B cell (primary cell): ENCODE measurements at regions not wholly inside any gene's neighbourhood (a gene's known extent, or its start where the extent isn't known, plus 50 kb on each side); places are given as distances from the start of the nearest gene placed in this dataset.

ENCODE experiments used
- ATAC-seq: fragments of 200-7000 bp; cut with Tn5 transposase; one replicate; pipeline ENCODE4 v1.10.0; 2021; ENCODE audit warnings: low read depth, mild to moderate bottlenecking, moderate number of reproducible peaks, moderate library complexity
- CTCF ChIA-PET: fragments of 350-600 bp; sonication (Branson Sonifier 250); formaldehyde crosslinking; loops from one replicate; lab custom pipeline; 2021; ENCODE audit warnings: antibody characterized with exemption, inconsistent platforms; lab: Charles Lee
- POLR2A ChIA-PET: fragments of 350-600 bp; sonication (Branson Sonifier 250); formaldehyde crosslinking; loops from one replicate; lab custom pipeline; 2021; ENCODE audit warnings: antibody characterized with exemption; lab: Charles Lee
- DNase-seq: peaks from one replicate; pipeline ENCODE4 v3.0.0; 2013
- H2AFZ ChIP-seq: 2 replicates; pipeline ENCODE4 v1.6.1; 2012; ENCODE audit warnings: mild to moderate bottlenecking, low read depth, low read length; ENCODE audit not compliant: insufficient read depth, poor library complexity, severe bottlenecking
- H3K27ac ChIP-seq, 2 donors: 1 replicate in 1 of 2; 2 replicates in 1 of 2; pipeline ENCODE4 v1.5.1; 2012 to 2013; ENCODE audit warnings: low read length in 2 of 2, mild to moderate bottlenecking in 2 of 2, moderate library complexity in 1 of 2
- H3K27me3 ChIP-seq, 4 experiments: fragments of 200-600 bp in 1 of 4; sonication (generic) in 1 of 4; replicated peaks in 1 of 4; 1 replicate in 2 of 4; 2 replicates in 2 of 4; pipeline versions ENCODE4 v1.6.1 to v1.7.0; 2013 to 2016; ENCODE audit warnings: low read length in 3 of 4, mild to moderate bottlenecking in 2 of 4, mixed read lengths in 1 of 4, moderate library complexity in 1 of 4; ENCODE audit not compliant: insufficient read depth in 4 of 4, control insufficient read depth in 3 of 4; ENCODE audit errors: control extremely low read depth in 1 of 4
- H3K36me3 ChIP-seq, 2 experiments: replicated peaks in 1 of 2; 1 replicate in 1 of 2; 2 replicates in 1 of 2; pipeline versions ENCODE4 v1.6.1 to v1.7.1; 2013; ENCODE audit warnings: low read length in 1 of 2; ENCODE audit not compliant: insufficient read depth in 2 of 2, control insufficient read depth in 1 of 2; ENCODE audit errors: control extremely low read depth in 1 of 2, extremely low read depth in 1 of 2
- H3K4me1 ChIP-seq, 2 donors: fragments of 200-600 bp in 1 of 2; sonication (generic) in 1 of 2; 1 replicate in 1 of 2; 2 replicates in 1 of 2; pipeline versions ENCODE4 v1.5.1 to v1.6.1; 2013 to 2017; ENCODE audit warnings: low read length in 2 of 2; ENCODE audit not compliant: control insufficient read depth in 2 of 2, insufficient read depth in 2 of 2
- H3K4me2 ChIP-seq: replicated peaks from 2 replicates; pipeline ENCODE3; 2012; ENCODE audit warnings: mild to moderate bottlenecking, low read depth, low read length; ENCODE audit not compliant: poor library complexity, severe bottlenecking
- H3K4me3 ChIP-seq, 5 experiments: fragments of 200-600 bp in 1 of 5; sonication (generic) in 1 of 5; 1 replicate in 3 of 5; 2 replicates in 2 of 5; pipeline versions ENCODE4 v1.5.1 to v1.7.0; 2011 to 2016; ENCODE audit warnings: low read length in 4 of 5, mild to moderate bottlenecking in 4 of 5, low read depth in 2 of 5, control low read depth in 1 of 5, moderate library complexity in 1 of 5; ENCODE audit not compliant: insufficient read depth in 1 of 5; ENCODE audit errors: control extremely low read depth in 1 of 5, extremely low read depth in 1 of 5
- H3K79me2 ChIP-seq: fragments of 200-600 bp; sonication (generic); one replicate; pipeline ENCODE4 v1.6.0; 2016; ENCODE audit warnings: low read length; ENCODE audit not compliant: control insufficient read depth, insufficient read depth
- H3K9ac ChIP-seq: fragments of 200-600 bp; sonication (generic); 2 replicates; pipeline ENCODE4 v1.6.1; 2017; ENCODE audit warnings: mild to moderate bottlenecking, low read length, moderate library complexity
- H3K9me3 ChIP-seq, 3 donors: one replicate each; pipeline versions ENCODE4 v1.6.1 to v1.7.1; 2013; ENCODE audit warnings: low read length in 2 of 3; ENCODE audit not compliant: control insufficient read depth in 2 of 3, insufficient read depth in 1 of 3; ENCODE audit errors: control extremely low read depth in 1 of 3
- H4K20me1 ChIP-seq: 2 replicates; pipeline ENCODE4 v1.6.0; 2012; ENCODE audit warnings: mild to moderate bottlenecking, low read length; ENCODE audit not compliant: insufficient read depth, control insufficient read depth, poor library complexity, severe bottlenecking
- H3K27ac Mint-ChIP-seq: one replicate; pipeline ENCODE4 v1.8.0; 2021; ENCODE audit warnings: mixed read lengths
- H3K27me3 Mint-ChIP-seq: one replicate; pipeline ENCODE4 v1.8.0; 2021; ENCODE audit warnings: mixed read lengths
- H3K4me1 Mint-ChIP-seq: one replicate; pipeline ENCODE4 v1.8.0; 2021; ENCODE audit warnings: mixed read lengths
- H3K4me3 Mint-ChIP-seq: one replicate; pipeline ENCODE4 v1.8.0; 2021; ENCODE audit warnings: mixed read lengths
- H3K9me3 Mint-ChIP-seq: one replicate; pipeline ENCODE4 v1.8.0; 2022; ENCODE audit warnings: mixed read lengths; ENCODE audit not compliant: insufficient read depth
- EZH2 ChIP-seq: IDR thresholded peaks from 2 replicates; pipeline ENCODE4 v1.6.1; 2012; ENCODE audit warnings: borderline replicate concordance, low read depth, mild to moderate bottlenecking, moderate library complexity, low read length; ENCODE audit not compliant: insufficient read depth, poor library complexity, severe bottlenecking
- WGBS: methylation state at CpG from one replicate; pipeline ENCODE4 v1.1.5; 2013; ENCODE audit warnings: missing lambda C conversion rate; ENCODE audit not compliant: insufficient coverage; 5-methylcytosine and 5-hydroxymethylcytosine counted together
- intact Hi-C: fragments of 100-400 bp; cut with micrococcal nuclease; formaldehyde crosslinking; loops from one replicate; pipeline ENCODE4 v1.10.0; 2022
- TF ChIP-seq, protein P1 (sequence below): fragments of 200-600 bp; IDR thresholded peaks from one replicate; pipeline ENCODE4 v1.8.0; 2022; ENCODE audit warnings: antibody characterized with exemption, mild to moderate bottlenecking

GRCh38 chr11:109765709-109766311 is 327.4 kb upstream of the ZC3H12C start:
- intact Hi-C loops: no loop called here
- Histone ChIP-seq H3K79me2 (no peaks in the 10 kb centered on the region), H3K9ac (no peak overlapping the region), H3K27me3 (peaks cover 0 to 5% (median 0%) of the 10 kb centered on the region in 4 experiments), H3K9me3 (peaks cover 0 to under 1% (median 0%) of the 10 kb centered on the region in 3 donors), H4K20me1 (no peaks in the 10 kb centered on the region), H2AFZ (no peak overlapping the region), H3K27ac (no peak overlapping the region), H3K4me3 (no peak overlapping the region), H3K36me3 (no peaks in the 10 kb centered on the region), H3K4me2 (no peak overlapping the region), H3K4me1 (no peaks in the 10 kb centered on the region)
- DNase-seq (no peak), ATAC-seq (no peak)
- Mint-ChIP-seq H3K27me3 (peaks cover 8% of the 10 kb centered on the region), H3K27ac (no peak overlapping the region), H3K4me1 (no peaks in the 10 kb centered on the region), H3K4me3 (no peak overlapping the region), H3K9me3 (no peaks in the 10 kb centered on the region)
- ChIA-PET POLR2A (no interaction called here), CTCF (no interaction called here)
- WGBS: 100% methylated on average over 1 of the region's 5 CpGs
- no peak for TF ChIP-seq EZH2
- TF ChIP-seq, protein P1, sequence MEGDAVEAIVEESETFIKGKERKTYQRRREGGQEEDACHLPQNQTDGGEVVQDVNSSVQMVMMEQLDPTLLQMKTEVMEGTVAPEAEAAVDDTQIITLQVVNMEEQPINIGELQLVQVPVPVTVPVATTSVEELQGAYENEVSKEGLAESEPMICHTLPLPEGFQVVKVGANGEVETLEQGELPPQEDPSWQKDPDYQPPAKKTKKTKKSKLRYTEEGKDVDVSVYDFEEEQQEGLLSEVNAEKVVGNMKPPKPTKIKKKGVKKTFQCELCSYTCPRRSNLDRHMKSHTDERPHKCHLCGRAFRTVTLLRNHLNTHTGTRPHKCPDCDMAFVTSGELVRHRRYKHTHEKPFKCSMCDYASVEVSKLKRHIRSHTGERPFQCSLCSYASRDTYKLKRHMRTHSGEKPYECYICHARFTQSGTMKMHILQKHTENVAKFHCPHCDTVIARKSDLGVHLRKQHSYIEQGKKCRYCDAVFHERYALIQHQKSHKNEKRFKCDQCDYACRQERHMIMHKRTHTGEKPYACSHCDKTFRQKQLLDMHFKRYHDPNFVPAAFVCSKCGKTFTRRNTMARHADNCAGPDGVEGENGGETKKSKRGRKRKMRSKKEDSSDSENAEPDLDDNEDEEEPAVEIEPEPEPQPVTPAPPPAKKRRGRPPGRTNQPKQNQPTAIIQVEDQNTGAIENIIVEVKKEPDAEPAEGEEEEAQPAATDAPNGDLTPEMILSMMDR: no peak

GRCh38 chr11:109769858-109770257 is 323.3 kb upstream of the ZC3H12C start:
- no peaks in the 10 kb centered on the region for H3K9me3 Mint-ChIP-seq
- no peak overlapping the region for H3K27ac ChIP-seq
- DNase-seq: no peak
- CTCF ChIA-PET: no interaction called here
- POLR2A ChIA-PET: no interaction called here
- peaks cover 2% of the 10 kb centered on the region for H3K27me3 Mint-ChIP-seq
- no peak overlapping the region for H3K4me2 ChIP-seq
- H3K4me1 ChIP-seq: no peaks in the 10 kb centered on the region
- no peak overlapping the region for H3K4me3 Mint-ChIP-seq
- no peaks in the 10 kb centered on the region for H3K79me2 ChIP-seq
- intact Hi-C loops: no loop called here
- no peaks in the 10 kb centered on the region for H4K20me1 ChIP-seq
- H3K4me3 ChIP-seq: no peak overlapping the region
- H3K36me3 ChIP-seq: no peaks in the 10 kb centered on the region
- H3K9ac ChIP-seq: no peak overlapping the region
- TF ChIP-seq EZH2: no peak
- TF ChIP-seq, protein P1: no peak
- 90% methylated on average over 4 of the region's 4 CpGs for WGBS
- H3K27ac Mint-ChIP-seq: no peak overlapping the region
- ATAC-seq: no peak
- no peaks in the 10 kb centered on the region for H3K4me1 Mint-ChIP-seq
- no peak overlapping the region for H2AFZ ChIP-seq
- H3K9me3 ChIP-seq: no peaks in the 10 kb centered on the region
- peaks cover 0 to 5% (median 0%) of the 10 kb centered on the region in 4 experiments for H3K27me3 ChIP-seq
